Activated effector memory CD4-positive, alpha-beta T cell treated with Interleukin-2 at 50 U/mL for 16 hours (primary cell): ENCODE measurements at regions not wholly inside any gene's neighbourhood (a gene's known extent, or its start where the extent isn't known, plus 50 kb on each side); places are given as distances from the start of the nearest gene placed in this dataset.

Experiments
- DNase-seq: peaks from one replicate; pipeline ENCODE4 v3.0.0-alpha.2; 2020

GRCh38 chr2:235312571-235312970 is 181.3 kb upstream of the AGAP1 start:
- DNase-seq = no peak

GRCh38 chr2:235314371-235314930 is 179.4 kb upstream of the AGAP1 start:
- DNase-seq = no peak

GRCh38 chr2:235319095-235319494 is 174.7 kb upstream of the AGAP1 start:
- DNase-seq = no peak

- DNase-seq = no peak
Observed at GRCh38 chr2:235320326-235320725, 173.5 kb upstream of the AGAP1 start.

- DNase-seq = no peak
Observed at GRCh38 chr2:235324324-235324723, 169.5 kb upstream of the AGAP1 start.

- no peak for DNase-seq
Observed at GRCh38 chr2:235325151-235325550, 168.7 kb upstream of the AGAP1 start.

- no peak for DNase-seq
Observed at GRCh38 chr2:235328991-235329390, 164.9 kb upstream of the AGAP1 start.

- DNase-seq = no peak
Observed at GRCh38 chr2:235330775-235331451, 162.9 kb upstream of the AGAP1 start.

- no peak for DNase-seq
Observed at GRCh38 chr2:235332240-235332890, 161.5 kb upstream of the AGAP1 start.

GRCh38 chr2:235333076-235333475 is 160.8 kb upstream of the AGAP1 start:
- DNase-seq = no peak

GRCh38 chr2:235334179-235334578 is 159.7 kb upstream of the AGAP1 start:
- no peak for DNase-seq

GRCh38 chr2:235343156-235343774 is 150.6 kb upstream of the AGAP1 start:
- no peak for DNase-seq

GRCh38 chr2:235343869-235344268 is 150.0 kb upstream of the AGAP1 start:
- no peak for DNase-seq

- no peak for DNase-seq
Observed at GRCh38 chr2:235345745-235346144, 148.1 kb upstream of the AGAP1 start.

GRCh38 chr2:235347691-235348090 is 146.2 kb upstream of the AGAP1 start:
- DNase-seq = no peak

- no peak for DNase-seq
Observed at GRCh38 chr2:235348329-235348728, 145.5 kb upstream of the AGAP1 start.

- no peak for DNase-seq
Observed at GRCh38 chr2:235350234-235350633, 143.6 kb upstream of the AGAP1 start.

- no peak for DNase-seq
Observed at GRCh38 chr2:235352541-235352940, 141.3 kb upstream of the AGAP1 start.

- DNase-seq = no peak
Observed at GRCh38 chr2:235357881-235358280, 136.0 kb upstream of the AGAP1 start.

- DNase-seq = no peak
Observed at GRCh38 chr2:235358981-235359471, 134.8 kb upstream of the AGAP1 start.

- no peak for DNase-seq
Observed at GRCh38 chr2:235360446-235360845, 133.4 kb upstream of the AGAP1 start.

- DNase-seq = no peak
Observed at GRCh38 chr2:235365743-235366142, 128.1 kb upstream of the AGAP1 start.

- no peak for DNase-seq
Observed at GRCh38 chr2:235366390-235366789, 127.5 kb upstream of the AGAP1 start.

- no peak for DNase-seq
Observed at GRCh38 chr2:235366807-235367206, 127.0 kb upstream of the AGAP1 start.
